HG03025 (cell line): ENCODE measurements at regions not wholly inside any gene's neighbourhood (a gene's known extent, or its start where the extent isn't known, plus 50 kb on each side); places are given as distances from the start of the nearest gene placed in this dataset.

ENCODE experiments used
- ATAC-seq: cut with Tn5 transposase; IDR thresholded peaks from one replicate; pipeline ENCODE4 v1.9.1; 2021; ENCODE audit warnings: mild to moderate bottlenecking, moderate library complexity; ENCODE audit not compliant: unreplicated experiment, low FRiP score

DNA sequence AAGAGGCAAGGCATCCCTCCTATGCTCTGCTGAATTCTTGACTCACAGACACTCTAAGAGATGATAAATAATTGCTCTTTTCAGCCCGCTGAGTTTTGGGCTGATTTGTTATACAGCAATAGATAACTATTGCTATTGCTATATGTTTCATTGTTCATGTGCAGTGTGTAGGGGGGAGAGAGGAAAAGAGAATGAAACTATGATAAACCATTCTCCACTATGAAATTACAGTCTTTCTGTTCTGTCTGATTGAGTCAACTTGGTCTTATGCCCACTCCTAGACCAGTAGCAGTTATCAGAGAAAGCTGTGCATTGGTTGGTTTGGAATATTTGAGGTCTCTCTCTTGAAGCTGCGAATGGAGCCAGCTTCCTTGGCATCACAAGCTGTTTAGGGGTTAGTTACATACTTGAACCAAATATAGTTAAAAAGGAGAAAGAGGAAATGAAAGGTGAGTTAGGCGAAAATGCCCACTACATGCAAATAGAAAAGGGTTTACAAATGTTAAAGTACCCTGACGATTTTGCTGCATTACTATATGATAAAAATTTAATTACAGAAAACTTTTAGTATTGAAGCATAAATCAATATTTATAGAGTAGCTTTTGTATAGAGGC is 136.3 kb upstream of the ACTBL2 start:
- ATAC-seq: no peak

DNA sequence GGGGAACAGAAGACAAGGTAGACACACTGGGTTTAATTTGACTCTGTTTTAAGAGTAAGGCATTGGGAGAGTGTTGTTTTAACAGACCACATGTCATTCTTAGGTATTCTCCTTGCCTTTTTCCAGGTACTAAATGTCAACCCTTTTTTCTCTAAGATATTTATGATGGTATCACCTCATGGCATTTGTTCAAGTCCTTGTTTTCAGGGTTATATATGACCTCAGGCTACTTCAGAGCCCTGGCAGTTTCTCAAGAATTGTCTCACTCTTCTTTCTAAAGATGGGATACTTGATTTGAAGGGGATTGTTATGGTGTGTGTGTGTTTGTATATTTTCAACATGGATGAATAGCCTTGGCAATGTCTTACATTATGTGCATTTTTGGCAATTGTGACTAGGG is 131.1 kb upstream of the ACTBL2 start:
- no peak for ATAC-seq

DNA sequence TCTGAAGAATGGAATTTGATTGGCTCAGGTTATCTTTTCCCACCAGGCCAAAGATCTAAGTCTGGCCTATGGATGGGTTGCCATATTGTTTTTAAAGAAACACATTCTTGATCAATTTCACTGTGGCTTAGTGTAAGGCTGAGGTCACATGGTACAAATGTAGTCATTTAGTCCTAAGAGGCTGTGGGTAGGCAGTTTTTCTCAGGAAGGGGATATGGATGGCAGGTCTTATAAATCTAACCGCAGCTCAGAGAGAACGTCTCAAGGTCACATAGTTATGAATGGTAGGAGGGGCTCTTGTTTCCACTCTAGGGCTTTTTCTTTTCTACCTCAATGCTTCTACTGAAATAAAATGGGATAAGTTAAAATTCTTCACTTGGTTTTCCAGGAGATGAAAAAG is 128.6 kb upstream of the ACTBL2 start:
- ATAC-seq: no peak

DNA sequence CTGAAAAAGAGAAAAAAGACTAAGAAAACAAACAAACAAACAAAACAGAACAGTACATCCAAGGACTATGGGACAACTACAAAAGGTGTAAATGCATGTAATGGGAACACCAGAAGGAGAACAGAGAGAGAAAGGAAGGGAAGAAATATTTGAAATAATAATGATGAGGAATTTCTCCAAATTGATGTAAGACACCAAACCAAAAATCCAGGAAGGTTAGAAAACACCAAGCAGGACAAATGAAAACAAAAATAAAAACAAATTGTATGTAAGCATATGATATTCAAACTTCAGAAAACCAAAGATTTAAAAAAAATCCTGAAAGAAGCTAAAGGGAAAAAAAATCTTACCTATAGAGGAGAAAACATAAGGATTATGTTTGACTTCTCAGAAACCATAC is 125.9 kb upstream of the ACTBL2 start:
- ATAC-seq: no peak

DNA sequence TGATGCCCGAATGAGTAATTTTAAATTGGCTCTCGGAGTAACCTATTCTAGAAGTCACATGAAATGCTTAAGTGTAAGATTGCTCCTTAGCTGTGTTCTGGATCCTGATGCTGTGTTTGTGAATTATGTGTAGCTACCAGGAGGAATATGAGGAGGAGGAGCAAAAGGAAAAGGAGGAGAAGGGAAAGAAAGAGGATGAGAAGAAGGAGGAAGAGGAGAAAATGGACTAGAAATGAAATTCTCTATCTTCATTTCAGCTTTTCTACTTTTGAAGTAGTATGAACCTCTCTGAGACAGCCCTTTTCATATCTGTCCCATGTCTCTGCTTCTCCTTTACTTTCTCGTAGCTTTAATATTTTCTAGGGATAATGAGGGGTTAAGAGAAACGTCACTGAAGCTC is 119.4 kb upstream of the ACTBL2 start:
- no peak for ATAC-seq

DNA sequence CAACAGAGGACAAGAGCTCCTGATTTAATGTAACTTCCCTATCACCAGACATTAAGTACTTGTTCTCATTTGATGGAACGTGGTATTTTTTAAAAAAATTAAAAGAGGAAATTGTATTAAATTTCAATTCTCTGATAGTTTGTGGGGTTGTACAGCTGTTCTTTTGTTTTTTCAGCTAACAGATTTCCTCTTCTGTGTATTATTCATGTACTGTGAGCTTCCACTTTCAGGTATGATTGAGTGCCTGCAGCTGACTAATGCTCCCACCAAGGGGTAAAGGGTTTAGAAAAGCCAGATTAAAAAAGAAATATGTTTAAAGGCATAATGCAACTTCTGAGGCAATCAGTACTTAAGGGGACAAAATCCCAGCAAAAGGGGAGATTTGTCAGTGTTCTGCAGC is 117.7 kb upstream of the ACTBL2 start:
- no peak for ATAC-seq

DNA sequence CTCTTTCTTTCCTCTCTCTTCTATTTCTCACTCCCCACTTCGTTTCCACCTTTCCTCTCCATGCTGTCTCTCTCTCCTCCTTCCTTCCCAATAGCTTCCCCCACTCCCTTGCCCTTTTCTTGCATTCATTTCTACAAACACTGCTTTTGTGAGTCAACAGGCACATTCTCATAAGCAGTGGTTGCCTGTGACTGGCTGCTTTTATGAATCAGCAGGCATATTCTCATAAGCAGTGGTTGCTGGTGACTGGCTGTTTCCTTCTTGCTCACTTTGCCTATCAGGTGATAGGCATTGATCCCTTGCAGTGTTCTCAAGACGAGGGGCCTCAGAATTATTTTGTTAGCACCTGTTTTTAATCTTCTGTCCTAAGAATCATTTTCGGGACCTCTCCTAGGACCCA is 116.1 kb upstream of the ACTBL2 start:
- ATAC-seq: no peak

DNA sequence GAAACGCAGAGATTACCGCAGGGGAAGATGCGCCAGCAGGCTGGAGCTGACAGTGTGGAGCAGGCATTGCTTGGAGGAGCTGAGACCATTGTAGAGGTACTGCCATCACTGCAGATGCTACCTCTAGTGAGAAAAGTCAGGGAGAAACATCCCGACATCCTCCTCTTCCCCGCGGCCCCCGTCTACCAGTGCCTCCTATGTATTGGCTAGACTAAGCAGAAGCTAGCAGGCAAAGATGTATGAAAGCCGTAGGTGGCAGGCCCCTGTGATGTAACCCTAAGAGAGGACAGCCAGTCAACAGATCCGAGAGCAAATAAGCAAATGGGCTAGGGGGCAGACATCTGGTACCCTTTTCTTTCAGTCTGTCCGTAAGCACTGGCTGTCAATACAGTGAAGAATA is 115.5 kb upstream of the ACTBL2 start:
- no peak for ATAC-seq

DNA sequence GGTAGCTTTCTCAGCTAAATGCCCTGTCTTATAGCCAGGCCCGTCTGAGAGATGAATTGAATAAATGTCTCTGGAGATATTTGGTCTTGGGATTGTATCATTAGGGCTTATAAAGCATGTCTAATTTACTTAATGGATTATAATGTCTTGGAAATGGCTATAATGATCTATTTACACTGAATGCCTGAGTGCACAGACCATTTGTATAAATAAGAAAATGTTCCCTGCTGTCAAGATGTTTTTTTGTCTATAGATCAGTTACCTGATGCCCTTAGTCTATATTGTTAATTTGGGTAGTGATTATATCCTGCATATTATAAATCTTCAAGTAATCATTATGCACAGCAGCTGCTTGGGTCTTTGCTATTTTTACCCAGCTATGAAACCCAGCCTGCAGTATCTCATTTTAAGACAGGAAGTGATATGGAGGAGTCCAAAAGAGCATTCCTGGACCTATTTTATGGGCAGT is 112.9 kb upstream of the ACTBL2 start:
- no peak for ATAC-seq

DNA sequence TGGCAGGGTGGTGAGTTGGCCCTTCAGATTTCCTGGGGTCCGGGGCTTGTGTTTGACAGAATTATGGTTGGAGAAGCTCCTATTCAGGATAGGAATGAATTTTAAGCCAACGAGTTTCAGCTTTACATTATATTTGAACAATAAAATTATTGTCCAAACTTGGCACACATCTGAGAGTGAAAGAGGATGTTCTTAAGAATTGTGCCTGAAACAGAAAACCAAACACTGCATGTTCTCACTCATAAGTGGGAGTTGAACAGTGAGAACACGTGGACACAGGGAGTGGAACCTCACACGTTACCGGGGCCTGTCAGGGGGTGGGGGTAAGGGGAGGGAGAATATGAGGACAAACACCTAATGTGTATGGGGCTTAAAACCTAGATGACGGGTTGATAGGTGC is 111.8 kb upstream of the ACTBL2 start:
- ATAC-seq: no peak

DNA sequence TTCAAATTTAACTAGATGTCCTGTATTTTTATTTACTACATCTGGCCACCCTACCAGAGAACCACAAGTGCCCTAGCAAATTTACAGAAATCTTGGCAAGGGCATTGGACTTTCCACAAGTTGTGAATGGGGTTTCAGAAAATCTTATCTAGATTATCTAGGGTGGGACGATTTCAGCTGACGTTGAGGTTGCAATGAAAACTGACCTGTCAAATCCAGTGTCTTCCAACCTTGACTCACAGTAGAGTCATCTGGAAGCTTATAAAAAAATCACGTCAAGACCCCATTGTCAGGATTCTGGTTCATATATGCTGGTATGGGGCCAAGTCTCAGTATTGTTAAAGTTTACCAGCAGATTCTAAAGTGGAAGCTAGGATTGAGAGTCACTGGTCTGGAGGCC is 109.6 kb upstream of the ACTBL2 start:
- ATAC-seq: no peak

DNA sequence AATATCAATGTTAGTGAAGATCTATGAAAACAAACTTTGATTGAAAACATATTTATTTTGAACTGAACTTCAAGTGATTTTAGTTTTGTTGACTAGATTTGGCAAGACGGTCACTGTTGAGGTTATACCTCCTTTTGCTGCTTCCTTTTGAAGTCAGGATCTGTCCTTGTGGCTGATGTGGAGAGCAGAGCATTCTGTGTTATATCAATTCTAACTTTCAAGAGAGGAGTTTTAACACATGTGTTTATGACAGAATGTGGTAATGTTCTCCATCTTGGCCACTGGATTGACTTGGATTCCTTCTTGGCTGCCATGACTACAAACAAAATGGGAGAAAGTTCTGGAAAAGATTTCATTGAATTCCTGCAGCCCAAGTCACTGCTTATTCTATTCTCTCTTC is 104.0 kb upstream of the ACTBL2 start:
- no peak for ATAC-seq

DNA sequence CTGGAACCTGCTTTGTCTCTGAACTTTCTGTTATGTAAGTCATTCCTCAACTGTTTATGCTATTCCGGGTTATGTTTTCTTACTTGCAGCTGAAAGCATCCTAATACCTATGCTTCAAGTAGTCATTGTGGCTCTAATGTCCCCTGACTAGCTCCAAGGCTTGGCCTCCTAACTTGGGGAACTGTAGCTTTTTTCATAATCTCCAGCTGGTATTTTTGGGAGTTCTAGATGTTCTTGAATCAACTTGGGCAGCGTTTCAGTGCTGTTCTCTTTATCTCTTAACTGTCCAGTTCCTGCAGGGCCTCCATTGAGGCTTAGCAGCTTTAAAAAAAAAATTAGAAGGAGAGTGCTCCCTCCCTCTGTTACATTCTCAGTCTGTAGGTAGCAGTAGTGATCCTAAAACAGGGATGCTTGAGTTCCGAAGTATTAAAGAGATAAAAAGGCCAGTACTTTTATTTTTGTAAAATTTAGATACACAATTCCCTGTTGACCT is 100.0 kb upstream of the ACTBL2 start:
- no peak for ATAC-seq

DNA sequence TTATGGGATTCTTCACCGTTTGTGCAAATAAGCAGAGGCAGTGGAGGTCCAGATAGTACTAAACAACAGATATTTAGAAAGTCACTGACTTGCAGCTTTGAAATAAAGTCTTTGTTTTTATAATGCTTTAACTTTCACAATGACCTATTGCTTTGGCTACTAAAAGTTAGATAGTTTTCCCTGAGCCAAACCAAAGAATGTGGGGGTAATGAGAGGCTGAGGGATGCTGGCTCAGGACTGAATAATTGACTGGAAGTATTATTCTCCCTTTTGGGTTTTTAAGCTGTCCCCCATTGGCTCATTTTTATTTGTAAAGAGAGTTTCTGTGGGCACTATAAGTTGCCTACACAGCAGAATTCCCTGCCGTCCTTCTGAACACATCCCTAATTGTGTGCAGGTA is 99.2 kb upstream of the ACTBL2 start:
- ATAC-seq: no peak

DNA sequence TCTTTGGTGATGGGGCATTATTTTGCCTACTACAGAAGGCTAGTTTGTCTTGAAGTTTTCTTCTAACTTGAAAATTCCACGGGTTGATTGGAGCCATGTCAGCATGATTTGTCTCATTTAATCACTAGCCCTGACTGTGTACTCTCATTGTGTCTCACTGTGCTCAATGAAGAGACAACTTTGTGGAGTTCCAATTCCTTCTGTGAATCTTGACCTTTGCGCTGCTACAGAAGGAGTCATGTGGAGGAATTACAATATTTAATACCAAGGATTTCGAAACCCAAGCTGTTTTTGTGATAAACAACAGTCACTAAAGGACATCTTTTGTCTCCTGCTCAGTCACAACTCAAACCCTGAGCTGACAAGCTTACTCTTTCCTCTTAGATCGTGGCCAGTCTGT is 98.6 kb upstream of the ACTBL2 start:
- ATAC-seq: no peak

DNA sequence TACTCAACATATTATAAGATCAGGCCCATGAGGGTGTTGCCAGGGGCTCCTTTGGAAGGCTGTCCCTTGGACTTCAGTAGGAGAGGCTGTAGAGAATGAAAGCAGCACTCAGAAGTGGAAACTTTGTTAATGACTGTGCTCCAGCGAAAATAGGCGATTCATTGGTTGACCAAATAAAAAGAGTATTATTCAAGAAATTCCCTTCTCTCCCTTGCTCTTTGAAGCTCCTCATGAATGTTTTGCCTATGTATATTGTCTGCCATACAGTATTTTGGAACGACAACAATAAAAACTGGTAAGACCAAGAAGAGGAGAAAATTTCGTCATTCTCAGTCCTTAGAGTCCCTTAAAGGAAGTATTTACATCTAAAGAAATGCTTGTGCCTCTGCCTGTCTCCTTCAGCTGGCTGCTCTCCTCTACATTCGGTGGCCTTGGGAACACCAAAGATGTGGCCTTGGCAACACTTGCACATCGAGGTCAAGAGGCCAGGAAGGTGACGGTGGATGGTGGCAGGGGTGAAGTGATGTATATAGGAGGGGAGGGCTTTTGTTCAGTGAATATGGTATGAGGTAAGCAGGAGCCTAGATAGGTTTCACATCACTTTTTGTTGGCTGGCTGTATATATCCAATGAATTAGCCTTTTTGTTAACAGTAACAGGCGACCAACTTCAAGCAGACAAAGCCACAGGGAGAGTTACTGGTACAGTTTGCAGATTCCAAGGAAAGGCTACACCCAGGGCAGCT is 95.0 kb upstream of the ACTBL2 start:
- no peak for ATAC-seq

DNA sequence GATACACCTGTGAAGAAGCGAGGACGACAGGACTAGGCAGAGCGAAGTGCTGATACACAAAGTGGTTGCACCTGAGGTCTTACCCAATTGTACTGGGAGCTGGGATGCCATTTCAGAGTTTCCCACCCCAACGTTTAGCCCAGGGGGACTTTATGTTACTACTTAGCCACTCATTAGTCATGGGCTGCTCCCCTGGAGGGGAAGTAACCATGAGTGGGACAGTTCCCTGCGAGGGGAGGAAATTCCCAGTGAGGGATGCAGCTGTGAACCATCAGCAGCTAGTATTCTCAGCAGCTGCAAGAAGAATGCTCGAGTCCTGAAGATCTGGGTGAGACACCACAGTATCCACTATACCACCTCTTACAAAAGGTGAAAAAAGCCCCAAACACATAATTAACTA is 93.7 kb upstream of the ACTBL2 start:
- no peak for ATAC-seq

DNA sequence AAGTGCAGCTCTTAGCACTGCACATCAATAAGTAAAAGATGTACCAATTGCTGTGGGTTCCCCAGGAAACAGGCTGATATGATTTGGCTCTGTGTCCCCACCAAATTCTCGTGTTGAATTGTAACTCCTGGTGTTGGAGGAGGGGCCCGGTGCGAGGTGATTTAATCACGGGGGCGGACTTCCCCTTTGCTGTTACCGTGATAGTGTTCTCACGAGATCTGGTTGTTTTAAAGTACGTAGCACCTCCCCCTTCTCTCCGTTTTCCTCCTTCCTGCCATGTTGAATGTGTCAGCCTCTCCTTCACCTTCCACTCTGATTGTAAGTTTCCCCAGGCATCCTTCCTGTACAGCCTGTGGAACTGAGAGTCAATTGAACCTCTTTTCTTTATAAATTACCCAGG is 93.2 kb upstream of the ACTBL2 start:
- no peak for ATAC-seq

DNA sequence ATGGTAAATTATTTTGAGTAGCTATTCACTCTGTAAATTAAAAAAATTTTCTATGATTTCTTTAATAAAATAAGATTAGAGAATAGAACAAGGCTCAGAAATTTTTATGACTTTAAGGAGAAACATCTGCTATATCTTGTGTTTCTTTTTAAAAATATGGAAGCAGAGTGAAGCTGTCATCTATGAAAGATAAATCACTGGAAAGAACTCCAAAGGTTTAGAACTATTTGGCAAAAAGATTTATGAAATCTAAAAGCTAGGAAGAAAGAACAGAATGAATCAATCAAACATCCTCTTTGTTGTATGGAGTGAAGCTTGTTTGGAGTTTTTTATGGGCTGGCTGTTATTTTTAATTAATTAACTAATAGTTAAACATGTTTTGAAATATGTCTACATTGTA is 89.8 kb upstream of the ACTBL2 start:
- ATAC-seq: no peak

DNA sequence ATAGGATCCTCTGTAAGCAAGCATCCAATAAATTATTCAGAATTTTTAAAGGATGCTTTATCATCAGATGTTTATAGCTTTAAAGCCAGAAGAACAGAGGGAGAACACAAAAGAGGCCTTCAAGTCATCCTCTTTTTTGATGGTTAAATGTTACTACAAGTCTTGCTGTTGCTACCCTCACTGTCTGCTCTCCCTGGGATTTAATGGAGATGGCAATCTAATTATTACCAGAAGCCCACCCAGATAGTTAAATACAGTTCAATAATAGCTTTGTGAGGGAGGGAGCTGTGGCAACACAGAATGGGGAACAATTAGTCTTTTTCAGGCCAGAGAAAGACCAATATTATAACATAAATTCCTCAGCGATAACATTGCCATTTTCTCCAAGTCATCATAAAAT is 87.0 kb upstream of the ACTBL2 start:
- ATAC-seq: no peak

DNA sequence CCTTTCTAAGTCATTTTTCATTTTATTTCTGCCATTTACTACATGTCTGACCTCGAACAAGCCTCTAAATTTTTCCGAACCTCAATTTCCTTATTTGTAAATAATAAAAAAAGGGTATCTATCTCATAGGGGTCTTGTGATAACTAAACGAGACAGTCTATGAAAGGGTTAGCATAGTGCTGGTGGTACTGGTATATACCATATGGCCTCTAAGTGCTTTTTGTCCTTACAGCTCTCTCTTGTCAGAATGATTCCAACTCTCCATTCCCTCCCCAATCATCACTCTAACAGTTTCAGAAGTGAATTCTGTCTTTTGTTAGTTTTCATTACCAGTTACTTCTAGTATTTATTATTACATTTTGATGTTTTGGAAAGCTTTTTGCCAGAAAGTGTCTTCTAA is 85.5 kb upstream of the ACTBL2 start:
- ATAC-seq: no peak

DNA sequence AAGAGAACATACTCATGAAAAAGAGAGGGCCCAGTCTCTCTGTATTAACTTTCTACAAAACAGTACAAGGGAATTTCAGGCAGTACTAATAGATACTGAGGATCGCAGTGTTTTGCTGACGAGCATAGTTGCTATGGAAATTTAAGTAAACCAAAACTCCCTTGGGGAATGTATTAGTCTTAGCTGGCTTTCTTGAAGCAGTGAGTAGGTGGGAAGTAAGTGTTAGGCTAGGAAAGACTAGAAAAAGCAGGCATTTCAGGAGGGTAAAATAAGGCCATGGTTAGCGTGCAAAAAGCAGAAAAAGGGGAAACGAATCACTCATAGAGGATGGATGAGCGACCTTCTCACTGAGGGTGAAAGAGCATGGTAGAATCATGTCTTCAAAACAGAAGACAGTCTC is 84.3 kb upstream of the ACTBL2 start:
- no peak for ATAC-seq
